WTC11 (cell line): ENCODE measurements at regions not wholly inside any gene's neighbourhood (a gene's known extent, or its start where the extent isn't known, plus 50 kb on each side); places are given as distances from the start of the nearest gene placed in this dataset.

Experiments
- CTCF ChIP-seq: fragments of 200-600 bp; IDR thresholded peaks from 2 replicates; pipeline ENCODE4 v1.8.0; 2022; ENCODE audit warnings: antibody characterized with exemption
- E2F5 ChIP-seq: sonication (generic); formaldehyde crosslinking; IDR thresholded peaks from 2 replicates; pipeline ENCODE4 v1.8.1; 2022; ENCODE audit warnings: mild to moderate bottlenecking, moderate library complexity, missing genetic modification reagents
- ELF4 ChIP-seq: sonication (generic); formaldehyde crosslinking; IDR thresholded peaks from 2 replicates; pipeline ENCODE4 v1.8.1; 2022; ENCODE audit warnings: low read depth, mild to moderate bottlenecking, moderate library complexity, missing genetic modification reagents
- JUN ChIP-seq: sonication (generic); formaldehyde crosslinking; IDR thresholded peaks from 2 replicates; pipeline ENCODE4 v1.8.0; 2023; ENCODE audit warnings: mild to moderate bottlenecking, missing genetic modification reagents
- NR3C1 ChIP-seq: sonication (generic); formaldehyde crosslinking; conservative IDR thresholded peaks from 2 replicates; pipeline ENCODE4 v1.8.1; 2023; ENCODE audit warnings: low read depth, mild to moderate bottlenecking, missing genetic modification reagents
- SP1 ChIP-seq: sonication (generic); formaldehyde crosslinking; conservative IDR thresholded peaks from 2 replicates; pipeline ENCODE4 v1.8.1; 2022; ENCODE audit warnings: missing genetic modification reagents
- TEAD4 ChIP-seq: sonication (generic); formaldehyde crosslinking; IDR thresholded peaks from 2 replicates; pipeline ENCODE4 v1.8.0; 2022; ENCODE audit warnings: mild to moderate bottlenecking, missing genetic modification reagents
- USF1 ChIP-seq: sonication (generic); formaldehyde crosslinking; IDR thresholded peaks from 2 replicates; pipeline ENCODE4 v1.8.0; 2022; ENCODE audit warnings: mild to moderate bottlenecking, missing genetic modification reagents
- ZNF121 ChIP-seq: sonication (generic); formaldehyde crosslinking; IDR thresholded peaks from 2 replicates; pipeline ENCODE4 v1.8.0; 2023; ENCODE audit warnings: missing genetic modification reagents
- ZSCAN18 ChIP-seq: fragments of 250-450 bp; sonication (Bioruptor Pico); IDR thresholded peaks from 2 replicates; pipeline ENCODE4 v2.1.2; 2022; ENCODE audit warnings: mild to moderate bottlenecking, moderate library complexity
- TF ChIP-seq, protein P1 (sequence below): sonication (generic); formaldehyde crosslinking; IDR thresholded peaks from 2 replicates; pipeline ENCODE4 v1.8.1; 2023; ENCODE audit warnings: mild to moderate bottlenecking, missing genetic modification reagents
- TF ChIP-seq, protein P2 (sequence below): fragments of 250-450 bp; sonication (Bioruptor Pico); IDR thresholded peaks from 2 replicates; pipeline ENCODE4 v1.9.0; 2021; ENCODE audit warnings: mild to moderate bottlenecking
- TF ChIP-seq, protein P3 (sequence below): fragments of 250-450 bp; sonication (Bioruptor Pico); IDR thresholded peaks from 2 replicates; pipeline ENCODE4 v1.9.0; 2021; ENCODE audit warnings: mild to moderate bottlenecking
- TF ChIP-seq, protein P4 (sequence below): sonication (generic); formaldehyde crosslinking; IDR thresholded peaks from 2 replicates; pipeline ENCODE4 v1.8.1; 2023; ENCODE audit warnings: mild to moderate bottlenecking, missing genetic modification reagents, moderate library complexity

- TF ChIP-seq CTCF (no peak; the same call in 1 of the 2 replicates), TEAD4 (CRISPR knock-in tag) (no peak), ZSCAN18 (no peak), ELF4 (CRISPR knock-in tag) (no peak), SP1 (no peak), E2F5 (CRISPR knock-in tag) (no peak), USF1 (CRISPR knock-in tag) (no peak), ZNF121 (CRISPR knock-in tag) (no peak), NR3C1 (CRISPR knock-in tag) (no peak), JUN (CRISPR knock-in tag) (no peak)
- TF ChIP-seq, protein P1, sequence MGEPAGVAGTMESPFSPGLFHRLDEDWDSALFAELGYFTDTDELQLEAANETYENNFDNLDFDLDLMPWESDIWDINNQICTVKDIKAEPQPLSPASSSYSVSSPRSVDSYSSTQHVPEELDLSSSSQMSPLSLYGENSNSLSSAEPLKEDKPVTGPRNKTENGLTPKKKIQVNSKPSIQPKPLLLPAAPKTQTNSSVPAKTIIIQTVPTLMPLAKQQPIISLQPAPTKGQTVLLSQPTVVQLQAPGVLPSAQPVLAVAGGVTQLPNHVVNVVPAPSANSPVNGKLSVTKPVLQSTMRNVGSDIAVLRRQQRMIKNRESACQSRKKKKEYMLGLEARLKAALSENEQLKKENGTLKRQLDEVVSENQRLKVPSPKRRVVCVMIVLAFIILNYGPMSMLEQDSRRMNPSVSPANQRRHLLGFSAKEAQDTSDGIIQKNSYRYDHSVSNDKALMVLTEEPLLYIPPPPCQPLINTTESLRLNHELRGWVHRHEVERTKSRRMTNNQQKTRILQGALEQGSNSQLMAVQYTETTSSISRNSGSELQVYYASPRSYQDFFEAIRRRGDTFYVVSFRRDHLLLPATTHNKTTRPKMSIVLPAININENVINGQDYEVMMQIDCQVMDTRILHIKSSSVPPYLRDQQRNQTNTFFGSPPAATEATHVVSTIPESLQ (CRISPR knock-in tag): no peak
- TF ChIP-seq, protein P2, sequence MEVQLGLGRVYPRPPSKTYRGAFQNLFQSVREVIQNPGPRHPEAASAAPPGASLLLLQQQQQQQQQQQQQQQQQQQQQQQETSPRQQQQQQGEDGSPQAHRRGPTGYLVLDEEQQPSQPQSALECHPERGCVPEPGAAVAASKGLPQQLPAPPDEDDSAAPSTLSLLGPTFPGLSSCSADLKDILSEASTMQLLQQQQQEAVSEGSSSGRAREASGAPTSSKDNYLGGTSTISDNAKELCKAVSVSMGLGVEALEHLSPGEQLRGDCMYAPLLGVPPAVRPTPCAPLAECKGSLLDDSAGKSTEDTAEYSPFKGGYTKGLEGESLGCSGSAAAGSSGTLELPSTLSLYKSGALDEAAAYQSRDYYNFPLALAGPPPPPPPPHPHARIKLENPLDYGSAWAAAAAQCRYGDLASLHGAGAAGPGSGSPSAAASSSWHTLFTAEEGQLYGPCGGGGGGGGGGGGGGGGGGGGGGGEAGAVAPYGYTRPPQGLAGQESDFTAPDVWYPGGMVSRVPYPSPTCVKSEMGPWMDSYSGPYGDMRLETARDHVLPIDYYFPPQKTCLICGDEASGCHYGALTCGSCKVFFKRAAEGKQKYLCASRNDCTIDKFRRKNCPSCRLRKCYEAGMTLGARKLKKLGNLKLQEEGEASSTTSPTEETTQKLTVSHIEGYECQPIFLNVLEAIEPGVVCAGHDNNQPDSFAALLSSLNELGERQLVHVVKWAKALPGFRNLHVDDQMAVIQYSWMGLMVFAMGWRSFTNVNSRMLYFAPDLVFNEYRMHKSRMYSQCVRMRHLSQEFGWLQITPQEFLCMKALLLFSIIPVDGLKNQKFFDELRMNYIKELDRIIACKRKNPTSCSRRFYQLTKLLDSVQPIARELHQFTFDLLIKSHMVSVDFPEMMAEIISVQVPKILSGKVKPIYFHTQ (CRISPR knock-in tag): no peak
- TF ChIP-seq, protein P3, sequence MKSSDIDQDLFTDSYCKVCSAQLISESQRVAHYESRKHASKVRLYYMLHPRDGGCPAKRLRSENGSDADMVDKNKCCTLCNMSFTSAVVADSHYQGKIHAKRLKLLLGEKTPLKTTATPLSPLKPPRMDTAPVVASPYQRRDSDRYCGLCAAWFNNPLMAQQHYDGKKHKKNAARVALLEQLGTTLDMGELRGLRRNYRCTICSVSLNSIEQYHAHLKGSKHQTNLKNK (CRISPR knock-in tag): no peak
- TF ChIP-seq, protein P4, sequence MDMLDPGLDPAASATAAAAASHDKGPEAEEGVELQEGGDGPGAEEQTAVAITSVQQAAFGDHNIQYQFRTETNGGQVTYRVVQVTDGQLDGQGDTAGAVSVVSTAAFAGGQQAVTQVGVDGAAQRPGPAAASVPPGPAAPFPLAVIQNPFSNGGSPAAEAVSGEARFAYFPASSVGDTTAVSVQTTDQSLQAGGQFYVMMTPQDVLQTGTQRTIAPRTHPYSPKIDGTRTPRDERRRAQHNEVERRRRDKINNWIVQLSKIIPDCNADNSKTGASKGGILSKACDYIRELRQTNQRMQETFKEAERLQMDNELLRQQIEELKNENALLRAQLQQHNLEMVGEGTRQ (CRISPR knock-in tag): no peak
These were observed 209.2 kb upstream of the ZPLD1 start for GRCh38 chr3:102225407-102226132.
